NCI-H510A treated with DMSO at 0.1 percent for 48 hours (cell line): ENCODE measurements at regions not wholly inside any gene's neighbourhood (a gene's known extent, or its start where the extent isn't known, plus 50 kb on each side); places are given as distances from the start of the nearest gene placed in this dataset.
A peak's percentile ranks its signal among the peaks of the same experiment; 100 is the strongest.
"Not testable (repeated sequence)": the region's sequence is repeated elsewhere in the genome, so short reads cannot be mapped to it uniquely, and the experiment has no call there.

Source experiments
- DNase-seq: peaks from one replicate; lab custom pipeline; 2025; lab: John Stamatoyannopoulos, UW

DNA sequence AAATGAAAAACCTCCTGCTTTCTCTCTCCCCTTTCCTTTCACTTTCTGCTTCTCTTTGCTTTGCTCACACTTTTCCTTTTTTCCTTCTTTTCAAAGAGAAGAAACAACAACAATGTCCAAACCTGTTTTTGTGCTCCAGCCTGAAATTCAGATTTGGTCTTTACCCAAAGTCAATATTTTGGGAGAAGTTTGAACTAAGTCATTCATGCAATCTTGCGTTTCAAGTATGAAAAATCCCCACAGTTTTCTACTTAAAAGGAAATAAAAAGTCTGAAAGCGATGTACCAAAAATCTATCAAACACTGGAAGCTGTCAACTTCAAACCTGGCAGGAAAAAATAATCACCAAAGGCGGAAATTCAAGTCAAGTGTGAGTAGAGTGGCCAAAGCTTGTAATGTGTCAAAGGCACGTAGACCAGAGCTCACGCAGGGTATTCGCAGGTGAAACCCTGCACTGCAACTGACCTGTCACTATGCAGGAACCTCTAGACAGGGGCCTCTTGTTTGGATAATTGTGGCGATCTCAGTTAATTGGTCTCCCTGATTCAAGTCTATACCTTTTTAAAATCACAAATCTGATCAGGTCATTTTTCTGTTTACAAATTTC is 118.8 kb upstream of the GALNT15 start:
- no peak for DNase-seq

DNA sequence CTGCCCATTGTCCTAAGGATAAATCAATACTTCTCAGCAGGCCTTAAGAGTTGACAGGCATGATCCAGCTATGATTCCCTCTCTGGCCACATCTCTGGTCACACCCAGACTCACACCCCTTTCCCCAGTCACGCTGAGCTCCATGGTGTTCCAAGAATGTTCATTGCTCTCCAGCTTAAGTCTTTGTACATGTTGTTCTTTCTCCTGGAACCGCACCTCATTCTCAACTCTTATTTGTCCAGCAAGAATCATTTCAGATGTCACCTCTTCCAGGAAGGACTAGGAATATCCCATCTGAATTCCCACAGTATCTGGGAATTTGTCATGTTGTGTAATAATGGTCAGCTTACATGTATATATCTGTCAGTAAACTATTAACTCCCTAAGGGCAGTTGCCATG is 118.3 kb upstream of the GALNT15 start:
- no peak for DNase-seq

DNA sequence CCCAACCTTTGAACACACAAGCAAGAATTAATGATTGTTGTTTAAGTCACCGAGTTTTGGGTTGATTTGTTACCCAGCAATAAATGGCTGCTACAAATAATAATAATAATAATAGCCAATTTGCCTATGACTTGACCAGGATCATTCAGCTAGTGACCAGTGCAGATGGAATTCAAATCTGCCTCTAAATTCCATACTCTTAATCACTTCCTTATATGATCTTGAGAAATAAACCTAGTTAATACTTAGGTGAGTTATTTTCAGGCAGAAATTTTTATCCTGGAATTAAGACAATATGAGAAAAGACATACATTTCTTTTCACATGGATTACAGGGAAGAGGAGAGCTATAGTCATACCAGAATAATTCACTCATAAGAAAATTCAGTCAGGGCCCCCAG is 116.0 kb upstream of the GALNT15 start:
- no peak for DNase-seq

DNA sequence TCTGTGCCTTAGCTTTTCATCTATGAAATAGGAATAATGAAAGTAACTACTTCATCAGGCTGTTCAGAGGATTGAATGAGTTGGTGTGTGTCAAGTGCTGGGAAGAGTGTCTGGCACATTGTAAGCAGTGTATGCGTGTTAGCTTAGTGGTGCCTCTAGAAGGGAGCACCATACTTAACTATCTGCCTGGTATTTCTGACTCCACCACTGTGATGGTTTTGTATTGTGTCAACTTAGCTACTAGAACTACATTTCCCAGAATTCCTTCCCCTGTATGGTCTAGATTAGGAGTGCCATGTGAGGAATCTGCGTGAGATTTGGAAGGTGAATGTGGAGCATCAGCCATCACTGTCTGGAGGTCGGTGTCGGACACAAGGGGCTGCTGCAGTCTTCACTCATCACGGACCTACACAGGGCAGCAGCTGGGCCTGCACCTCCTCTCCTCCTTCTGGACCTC is 115.4 kb upstream of the GALNT15 start:
- no peak for DNase-seq

DNA sequence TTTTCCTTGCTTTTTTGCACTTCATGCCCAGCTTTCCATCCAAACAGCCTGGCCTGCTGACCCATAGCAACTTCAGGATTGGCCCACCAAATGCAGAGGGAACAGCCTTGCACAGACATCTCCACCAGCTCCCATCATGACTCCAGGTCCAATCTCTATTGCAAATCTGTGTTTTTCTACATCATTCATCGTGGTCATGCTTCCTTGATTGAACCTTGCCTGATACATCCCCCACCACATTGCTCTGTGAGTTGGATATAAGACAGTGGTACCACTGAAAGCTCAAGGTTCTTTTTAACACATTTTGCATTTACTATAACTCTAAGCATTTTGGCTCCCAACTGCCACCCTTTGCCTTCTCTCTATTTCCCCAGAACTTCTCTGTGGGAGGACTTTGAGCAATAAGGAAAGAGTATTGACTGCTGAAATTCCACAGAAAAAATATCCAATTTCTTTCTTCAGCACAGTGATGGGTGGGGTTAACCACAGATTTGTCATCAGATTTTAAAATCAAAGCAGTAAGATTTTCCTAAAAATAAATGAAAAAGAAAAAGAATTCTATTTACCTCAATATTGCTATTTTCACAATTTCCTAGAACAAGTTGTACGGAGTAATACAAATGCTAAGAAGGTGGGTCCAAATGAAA is 114.6 kb upstream of the GALNT15 start:
- DNase-seq: no peak

DNA sequence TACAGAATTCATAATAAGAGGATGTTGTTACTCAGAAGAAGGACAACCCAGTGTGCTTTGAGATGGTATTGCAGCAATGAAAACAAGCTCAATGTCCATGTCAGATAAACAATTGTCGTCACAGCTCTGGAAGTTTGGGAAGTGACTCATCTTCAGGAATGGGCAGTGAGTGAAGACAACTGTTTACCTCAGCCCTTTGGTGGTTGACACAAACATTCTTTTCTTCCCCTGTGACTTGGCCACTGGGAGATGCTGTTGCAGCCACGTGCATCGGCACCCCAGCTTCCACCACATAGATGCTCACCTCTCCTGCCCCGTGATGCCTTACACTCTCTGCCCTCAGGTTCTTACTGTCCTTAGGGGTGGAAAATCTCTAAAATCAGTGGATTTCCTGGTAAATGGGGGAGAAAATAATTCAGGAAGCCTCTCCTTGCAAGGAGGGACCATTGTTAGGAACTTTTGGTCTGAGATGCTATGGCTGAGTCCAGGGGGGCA is 114.1 kb upstream of the GALNT15 start:
- DNase-seq: no peak

DNA sequence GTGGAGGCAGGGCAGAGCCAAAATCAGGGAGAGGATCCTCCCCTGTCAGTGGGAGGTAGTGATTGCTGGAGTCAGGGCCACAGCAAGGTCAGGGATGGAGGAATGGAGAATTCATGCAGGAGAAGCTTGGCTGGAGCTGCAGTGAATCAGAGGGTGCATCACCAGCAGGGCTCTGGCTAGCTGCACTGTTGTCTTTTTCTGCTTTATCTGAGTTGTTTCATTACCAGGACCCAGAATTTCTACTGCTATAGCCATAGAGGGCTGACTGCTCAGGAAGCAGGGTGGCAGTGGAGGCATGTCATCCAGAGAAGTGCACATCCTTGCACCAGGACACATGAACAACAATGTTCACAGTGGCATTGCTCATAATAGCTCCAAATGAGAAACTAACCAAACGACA is 113.5 kb upstream of the GALNT15 start:
- no peak for DNase-seq

DNA sequence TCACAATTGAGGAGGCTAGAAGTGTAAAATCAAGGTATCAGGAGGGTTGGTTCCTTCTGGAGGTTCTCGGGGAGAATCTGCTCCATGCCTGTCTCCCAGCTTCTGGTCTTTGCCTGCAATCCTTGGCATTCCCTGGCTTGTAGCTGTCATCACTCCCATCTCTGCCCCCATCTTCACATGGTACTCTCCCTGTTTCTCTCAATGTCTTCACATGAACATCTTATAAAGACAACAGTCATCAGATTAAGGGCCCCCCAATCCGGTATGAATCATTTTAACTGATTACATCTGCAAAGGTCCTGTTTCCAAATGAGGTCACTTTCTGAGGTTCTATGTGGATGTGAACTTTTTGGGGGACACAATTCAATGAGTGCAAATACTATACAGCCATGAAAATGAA is 113.0 kb upstream of the GALNT15 start:
- no peak for DNase-seq

DNA sequence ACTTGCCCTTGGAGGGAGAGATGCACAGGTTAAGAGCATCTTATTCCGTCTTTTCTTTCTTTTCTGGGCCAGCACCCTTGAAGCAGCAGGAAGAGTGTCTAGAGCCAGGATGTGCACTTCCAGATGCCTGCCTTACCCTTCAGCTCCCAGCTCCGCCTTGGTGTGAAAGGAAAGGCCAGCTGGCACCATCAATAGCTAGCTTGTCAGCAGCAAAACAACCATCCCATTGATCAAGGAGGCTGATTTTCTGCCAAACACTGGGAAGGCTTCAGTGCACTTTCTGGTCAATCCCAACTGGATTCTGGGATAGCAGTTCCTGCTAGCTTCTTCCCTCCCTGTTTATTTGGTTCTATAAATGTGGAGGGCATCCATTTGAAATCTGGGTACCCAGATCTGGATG is 110.9 kb upstream of the GALNT15 start:
- DNase-seq: no peak

DNA sequence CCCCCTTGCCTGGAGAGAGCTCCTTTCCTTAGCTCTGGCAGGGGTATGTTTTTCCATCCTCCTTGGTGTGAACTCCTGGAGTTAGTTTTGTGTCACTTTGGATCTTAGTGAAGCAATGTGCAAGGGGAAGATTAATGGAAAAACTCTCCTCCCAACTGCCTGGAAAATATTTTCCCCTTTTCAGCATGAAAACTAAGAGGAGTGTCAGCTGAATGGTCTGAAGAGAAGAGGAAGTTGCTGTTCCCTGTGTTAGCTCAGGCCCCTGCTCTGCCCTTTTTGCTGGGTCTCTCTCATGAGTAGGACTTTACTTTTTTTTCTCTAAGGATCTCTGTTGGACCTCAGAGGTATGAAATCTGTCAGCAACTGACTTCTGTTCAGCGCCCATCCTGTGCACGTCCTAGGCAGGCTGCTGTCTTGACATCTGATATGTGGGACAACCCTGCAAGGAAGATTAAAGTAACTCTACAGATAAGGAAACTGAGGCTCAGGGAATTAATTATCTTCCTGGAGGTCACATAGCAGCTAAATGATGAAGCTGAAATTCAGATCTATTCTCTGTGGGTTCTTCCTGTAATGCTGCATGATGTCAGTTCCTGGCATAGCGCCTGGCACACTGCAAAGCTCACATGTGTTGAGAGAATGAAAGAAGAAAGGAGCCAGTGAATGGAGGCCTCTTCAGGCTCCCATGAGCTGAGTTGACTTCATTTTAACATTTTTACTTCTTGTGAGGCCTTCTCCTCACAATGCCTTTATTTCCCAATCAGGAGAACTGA is 109.7 kb upstream of the GALNT15 start:
- no peak for DNase-seq

DNA sequence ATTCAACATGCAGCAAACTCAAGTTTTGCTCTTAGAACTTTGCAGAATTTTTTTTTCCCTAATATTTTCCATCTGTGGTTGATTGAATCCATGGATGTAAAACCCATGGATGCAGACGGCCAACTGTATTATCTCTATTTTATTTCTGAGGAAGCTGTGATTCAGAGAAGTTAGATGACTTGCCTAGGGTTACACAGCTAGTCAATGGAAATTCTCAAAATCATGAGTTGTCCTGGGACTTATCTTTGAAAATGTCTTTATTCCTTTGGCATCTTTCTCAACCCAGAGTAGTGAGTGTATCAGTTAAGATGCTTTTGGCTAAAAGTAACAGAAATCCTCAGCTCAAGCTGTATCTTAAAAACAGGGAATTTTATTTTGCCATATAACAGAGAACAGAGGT is 107.9 kb upstream of the GALNT15 start:
- no peak for DNase-seq

DNA sequence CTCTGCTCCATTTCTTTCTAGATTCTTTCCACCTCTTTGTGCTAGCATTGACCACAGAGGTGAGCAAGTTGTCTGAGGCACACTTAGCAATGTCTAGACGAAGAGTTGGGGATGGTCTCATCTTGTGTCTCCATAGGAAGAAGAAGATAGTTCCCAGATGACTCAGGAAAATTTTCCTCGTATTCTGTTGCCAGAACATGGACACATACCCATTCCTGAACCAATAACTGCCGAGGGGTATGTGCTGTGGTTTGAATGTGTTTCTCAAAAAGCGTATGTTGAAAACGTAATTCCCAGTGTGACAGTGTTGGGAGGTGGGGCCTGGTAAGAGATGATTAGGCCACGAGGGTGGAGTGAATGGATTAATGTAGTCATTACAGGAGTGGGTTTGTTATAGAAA is 107.5 kb upstream of the GALNT15 start:
- no peak for DNase-seq

DNA sequence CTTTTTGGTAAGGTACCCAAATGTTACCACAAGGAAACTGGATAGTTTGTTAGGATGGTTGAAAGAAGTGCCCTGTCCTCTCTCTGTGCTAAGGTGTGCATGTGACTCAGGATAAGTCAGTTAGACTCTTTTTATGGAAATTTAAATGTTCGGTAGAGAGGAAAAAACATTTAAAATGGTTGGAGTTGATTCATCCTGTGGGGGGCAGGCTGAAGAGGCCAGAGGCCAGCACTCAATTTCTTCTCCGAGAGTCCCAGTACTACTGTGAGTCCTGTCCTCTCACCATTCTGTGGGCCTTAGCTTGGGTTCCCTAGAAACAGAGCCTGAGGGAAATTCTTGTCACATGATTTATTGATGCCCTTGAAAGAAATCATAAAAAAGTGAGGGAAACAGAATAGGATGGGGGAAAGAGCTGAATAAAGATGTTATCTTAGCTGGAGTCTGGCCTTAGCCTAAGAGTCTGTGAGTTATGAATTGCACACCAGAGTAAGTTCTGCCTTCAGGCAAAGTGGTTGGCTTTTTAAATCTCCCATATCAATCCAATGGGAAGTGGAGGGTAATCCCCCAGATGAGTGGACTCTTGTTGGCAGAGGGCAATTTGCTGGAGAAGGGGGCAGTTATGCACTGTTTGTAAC is 106.5 kb upstream of the GALNT15 start:
- no peak for DNase-seq

DNA sequence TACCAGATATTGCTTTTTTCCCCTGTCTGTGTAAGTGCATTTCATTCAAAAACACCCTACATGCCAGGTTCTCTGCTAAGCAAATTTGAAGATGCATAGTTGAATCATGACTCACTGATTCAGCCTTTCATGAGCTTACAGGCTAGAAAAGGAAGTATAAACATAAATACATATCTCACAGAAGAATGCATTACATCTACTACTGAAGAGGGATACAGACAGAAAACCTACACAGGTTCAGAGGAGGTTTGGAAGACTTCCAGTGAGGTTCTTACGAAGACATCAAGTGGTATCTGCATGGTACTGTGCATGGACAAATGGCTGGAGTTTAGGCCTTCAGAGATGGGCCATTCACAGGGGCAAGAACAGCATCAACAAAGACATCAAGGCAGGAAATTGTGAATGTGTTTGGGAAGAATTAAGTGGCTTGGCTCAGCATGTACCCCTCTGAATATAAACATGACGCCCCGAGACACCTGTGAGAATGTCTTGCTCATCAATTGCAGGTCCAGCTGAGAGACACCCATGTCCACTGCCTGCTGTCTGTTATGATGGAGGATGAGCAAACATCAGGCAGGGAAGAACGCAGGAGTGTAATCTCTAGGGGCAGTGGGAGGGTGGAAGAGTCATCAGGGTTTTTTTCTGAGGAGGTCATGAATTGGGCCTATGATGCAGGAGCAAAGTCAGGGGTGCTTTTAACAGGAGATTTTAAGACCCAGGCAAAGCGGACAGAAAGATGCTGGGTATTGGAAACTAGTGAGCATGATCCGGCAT is 105.1 kb upstream of the GALNT15 start:
- no peak for DNase-seq

DNA sequence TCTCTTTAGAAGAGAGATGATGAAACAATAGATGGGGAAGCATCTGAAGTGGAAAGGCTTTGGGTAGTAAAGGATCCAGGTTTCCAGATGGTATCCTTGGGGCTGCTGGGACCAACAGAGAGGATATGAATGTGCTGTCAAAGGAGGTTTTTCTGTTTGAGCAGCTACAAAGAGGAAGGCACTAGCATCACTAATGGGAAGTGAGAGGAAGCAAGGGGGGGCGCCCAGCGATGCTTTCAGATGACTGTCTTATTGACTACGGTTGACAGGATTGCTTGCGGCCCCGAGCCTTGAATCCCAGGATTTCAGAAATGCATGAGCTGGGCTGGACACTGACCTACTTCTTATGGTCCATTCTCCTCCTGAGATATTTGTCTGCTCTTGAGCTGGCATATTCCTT is 103.8 kb upstream of the GALNT15 start:
- no peak for DNase-seq

DNA sequence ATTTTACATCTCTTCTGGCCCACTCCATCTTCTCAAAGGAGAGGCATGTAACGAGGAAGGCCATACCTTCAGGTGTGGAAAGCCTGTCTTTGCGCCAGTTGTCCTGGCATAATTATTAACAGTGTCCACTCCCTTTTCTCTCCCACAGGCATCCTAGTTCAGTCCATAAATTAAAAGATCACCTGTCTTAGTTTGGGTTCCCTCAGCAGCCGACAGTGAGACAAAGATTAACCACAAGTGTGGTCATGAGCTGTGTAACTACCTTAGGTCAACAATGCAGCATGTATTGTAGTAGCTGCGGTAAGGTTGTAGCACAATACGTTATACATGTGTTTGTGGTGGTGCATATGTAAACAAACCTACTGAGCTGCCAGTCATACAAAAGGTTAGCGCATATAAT is 103.3 kb upstream of the GALNT15 start:
- peak; percentile 33 for DNase-seq

DNA sequence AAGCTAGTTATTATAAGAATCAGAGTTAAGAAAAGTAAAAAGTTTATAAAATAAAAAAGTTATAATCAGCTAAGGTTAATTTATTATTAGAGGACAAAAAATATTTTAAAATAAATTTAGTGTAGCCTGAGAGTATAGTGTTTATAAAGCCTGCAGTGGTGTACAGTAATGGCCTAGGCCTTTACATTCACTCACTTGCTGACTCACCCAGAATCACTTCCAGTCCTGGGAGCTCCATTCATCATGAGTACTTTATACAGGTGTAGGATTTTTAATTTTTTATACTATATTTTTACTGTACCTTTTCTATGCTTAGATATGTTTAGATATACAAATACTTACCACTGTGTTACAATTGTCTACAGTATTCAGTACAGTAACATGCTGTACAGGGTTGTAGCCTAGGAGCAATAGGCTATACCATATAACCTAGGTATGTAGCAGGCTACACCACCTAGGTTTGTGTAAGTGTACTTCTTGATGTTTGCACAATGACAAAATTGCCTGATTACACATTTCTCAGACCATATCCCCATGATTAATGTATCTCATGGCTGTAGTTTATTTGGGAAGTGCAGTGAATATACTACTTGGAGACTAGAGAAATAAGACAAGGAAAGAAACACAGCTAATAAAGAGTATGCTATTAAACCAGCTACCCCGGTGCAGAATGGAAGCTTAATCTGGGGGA is 101.9 kb upstream of the GALNT15 start:
- no peak for DNase-seq

DNA sequence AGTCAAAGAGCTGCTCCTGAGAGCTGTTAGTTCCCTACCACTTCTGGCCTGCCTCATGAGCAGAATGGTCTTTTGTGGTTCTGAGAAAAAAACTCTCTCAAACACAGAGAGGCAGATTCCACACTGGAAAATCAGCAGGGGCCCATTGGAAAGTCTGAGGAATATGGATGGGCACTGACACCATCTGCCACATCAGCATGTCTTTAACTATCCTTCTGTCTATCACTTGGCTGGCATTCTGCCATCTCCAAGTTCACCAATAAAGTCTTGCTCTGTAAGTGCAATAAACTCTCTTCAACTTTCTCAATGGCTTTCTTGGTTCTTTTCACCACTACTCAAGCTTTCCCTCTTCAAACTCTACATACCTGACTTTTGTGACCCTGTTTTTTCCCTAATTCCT is 101.3 kb upstream of the GALNT15 start:
- no peak for DNase-seq

DNA sequence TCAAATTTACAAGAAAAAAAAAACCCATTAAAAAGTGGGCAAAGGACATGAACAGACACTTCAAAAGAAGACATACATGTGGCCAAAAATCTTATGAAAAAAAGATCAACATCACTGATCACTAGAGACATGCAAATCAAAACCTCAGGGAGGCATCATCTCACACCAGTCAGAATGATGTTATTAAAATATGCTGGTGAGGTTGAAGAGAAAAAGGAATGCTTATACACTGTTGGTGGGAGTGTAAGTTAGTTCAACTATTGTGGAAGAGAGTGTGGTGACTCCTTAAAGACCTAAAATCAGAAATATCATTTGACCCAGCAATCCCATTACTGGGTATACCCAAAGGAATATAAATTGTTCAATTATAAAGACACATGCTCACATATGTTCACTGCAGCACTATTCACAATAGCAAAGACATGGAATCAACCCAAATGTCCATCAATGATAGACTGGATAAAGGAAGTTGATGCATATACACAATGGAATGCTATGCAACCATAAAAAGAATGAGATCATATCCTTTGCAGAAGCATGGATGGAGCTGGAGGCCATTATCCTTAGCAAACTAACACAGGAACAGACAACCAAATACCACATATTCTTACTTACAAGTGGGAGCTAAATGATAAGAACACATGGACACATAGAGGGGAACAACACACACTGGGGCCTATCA is 100.3 kb upstream of the GALNT15 start:
- DNase-seq: not testable (repeated sequence)

DNA sequence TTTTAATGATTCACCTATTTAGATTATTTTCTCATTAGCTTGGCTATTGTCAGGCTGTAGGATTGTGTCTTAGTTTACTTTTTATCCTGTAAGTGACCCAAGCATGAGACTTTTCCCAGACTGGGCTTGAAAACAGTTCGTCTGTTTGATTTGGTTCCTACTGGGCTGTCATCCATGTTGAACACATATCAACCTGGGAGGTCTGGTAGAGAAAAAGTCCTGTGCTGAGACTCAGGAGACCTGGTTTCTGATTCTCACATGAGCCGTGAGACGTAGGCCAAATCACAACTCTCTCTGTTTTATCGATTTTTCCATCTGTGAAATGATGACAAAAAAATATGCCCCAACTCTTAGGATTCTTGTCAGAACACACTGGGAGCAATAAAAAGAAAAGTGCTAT is 98.8 kb upstream of the GALNT15 start:
- DNase-seq: no peak

DNA sequence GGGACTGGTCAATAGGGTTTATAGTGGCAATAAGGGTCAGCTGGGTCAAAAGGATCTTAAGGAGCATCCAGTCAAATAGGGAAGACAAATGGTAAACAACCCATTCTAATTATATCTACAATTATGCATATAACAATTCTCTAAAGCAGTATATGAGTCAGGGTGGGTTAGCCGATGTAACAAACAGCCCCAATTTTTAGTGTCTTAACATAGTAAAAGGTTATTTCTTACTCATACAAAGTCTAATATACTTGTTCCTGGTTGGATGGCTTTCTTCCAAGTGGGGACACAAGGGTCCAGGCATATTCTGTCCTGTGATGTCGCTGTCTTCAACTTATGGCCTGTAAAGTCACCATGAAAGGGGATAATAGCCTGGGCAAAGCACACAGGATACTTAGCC is 97.9 kb upstream of the GALNT15 start:
- DNase-seq: no peak
